GM15510 (cell line): ENCODE measurements at regions not wholly inside any gene's neighbourhood (a gene's known extent, or its start where the extent isn't known, plus 50 kb on each side); places are given as distances from the start of the nearest gene placed in this dataset.

Experiments used
- POLR2A ChIP-seq: IDR thresholded peaks from 3 replicates; pipeline ENCODE4 v1.6.1; 2011; ENCODE audit warnings: borderline replicate concordance; ENCODE audit not compliant: insufficient read length; ENCODE audit errors: extremely low read depth

DNA sequence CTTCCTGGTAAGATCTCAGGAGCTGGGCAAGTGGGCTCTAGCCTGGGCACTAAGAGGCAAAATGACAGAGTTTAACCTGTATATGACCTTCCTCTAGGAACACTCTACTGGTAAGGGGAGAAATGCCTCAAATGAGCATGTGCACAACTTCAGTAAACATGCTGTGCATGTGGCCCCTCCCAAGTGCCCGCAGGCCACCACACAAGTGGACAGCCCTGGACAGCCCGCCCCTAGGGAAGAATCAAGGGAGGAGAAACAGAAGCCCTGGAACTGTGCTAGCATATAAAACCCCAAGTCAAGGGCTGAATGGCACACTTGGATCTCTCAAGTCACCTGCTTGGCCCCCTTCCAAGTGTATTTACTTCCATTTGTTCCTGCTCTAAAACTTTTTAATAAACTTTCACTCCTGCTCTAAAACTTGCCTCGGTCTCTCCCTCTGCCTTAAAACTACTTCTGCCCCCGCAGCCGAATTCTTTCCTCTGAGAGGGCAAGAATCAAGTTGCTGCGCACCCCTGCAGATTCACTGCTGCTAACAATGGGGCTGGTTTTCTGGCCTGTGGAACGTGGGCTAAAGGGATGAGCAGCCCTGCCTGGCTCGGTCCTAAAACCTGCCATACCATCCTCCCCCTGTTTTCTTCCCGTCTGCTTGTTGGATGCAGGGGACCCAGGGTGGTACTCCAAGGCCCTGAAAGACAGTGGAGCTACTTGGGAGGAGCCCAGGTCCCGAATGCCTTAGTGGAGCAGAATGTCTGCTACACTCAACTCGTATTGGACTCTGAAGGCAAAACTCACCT, 93.5 kb downstream of the IER5 start:
- no peak for TF ChIP-seq POLR2A

DNA sequence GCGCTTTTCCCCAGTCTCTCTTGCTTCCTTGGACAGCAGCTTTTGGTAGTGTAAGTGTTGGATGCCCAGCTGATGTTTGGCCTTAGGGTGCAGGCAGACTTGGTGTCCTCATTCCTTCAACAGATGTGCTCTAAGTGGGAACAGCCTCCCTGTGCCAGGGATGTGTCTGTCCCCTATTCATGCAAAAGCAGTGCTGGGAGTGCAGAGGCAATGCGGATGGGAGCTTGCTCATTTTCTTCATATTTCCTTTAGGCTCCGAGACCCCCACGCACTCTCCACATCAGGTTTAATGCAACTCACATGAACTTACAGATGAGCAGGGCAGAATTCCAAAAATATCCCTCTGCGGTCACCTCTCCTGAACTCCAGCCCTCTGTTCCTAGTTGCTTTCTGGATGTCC, 96.1 kb downstream of the IER5 start:
- no peak for TF ChIP-seq POLR2A

DNA sequence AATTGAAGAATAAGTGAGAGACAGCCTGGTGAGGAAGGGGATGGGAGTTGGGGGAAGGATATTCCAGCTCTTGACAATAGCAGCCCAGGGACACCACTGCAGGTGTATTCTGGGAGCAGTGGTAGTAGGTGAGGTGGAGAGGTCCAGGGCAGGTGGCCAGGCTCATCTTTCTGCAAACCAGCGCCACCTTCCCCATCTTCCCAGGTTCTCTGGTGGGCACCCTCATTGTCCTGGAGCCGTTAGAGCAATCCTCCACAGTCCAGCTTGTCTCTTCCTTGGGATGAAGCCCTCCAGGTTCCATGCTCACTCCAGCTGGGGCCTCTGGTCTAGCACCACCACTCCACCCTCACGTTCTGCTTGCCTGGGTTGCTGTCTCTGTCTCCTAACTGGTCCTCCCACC, 97.0 kb downstream of the IER5 start:
- no peak for TF ChIP-seq POLR2A

DNA sequence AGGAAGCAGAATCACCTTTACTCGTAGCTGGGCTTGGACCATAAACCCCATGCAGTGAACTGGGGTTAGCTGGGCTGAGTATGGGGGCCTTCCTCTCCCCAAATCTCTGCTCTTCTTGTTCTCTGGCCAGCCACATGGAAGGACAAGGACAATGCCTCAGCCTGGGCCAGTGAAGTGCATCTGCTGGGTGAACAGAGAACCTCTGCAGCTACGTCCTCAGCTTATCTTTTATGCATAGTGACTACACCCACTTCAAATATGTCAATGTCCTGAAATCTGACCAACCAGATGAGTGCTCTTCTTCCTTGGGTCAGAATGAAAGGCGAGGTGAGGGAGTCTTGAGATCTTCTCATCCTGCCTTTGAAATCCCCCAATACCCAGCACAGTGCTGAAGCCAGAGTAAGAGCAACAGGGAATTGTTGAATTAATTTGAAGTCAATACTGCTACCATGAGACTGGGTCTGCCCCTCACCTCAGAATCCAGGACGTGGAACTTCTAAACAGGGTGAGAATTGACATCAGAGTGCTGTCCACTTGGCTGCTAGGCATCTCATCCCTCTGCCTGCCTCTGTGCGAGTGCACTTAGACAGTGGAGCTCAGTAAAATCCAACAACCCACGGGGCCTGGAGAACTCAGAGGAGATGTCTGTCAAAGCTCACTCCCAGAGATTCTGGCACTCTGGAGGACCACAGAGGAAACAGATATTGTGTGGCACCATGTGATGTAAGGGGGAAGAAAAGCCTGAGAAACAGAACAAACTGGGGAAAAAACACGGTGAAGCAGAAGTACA, 99.0 kb downstream of the IER5 start:
- TF ChIP-seq POLR2A = no peak

DNA sequence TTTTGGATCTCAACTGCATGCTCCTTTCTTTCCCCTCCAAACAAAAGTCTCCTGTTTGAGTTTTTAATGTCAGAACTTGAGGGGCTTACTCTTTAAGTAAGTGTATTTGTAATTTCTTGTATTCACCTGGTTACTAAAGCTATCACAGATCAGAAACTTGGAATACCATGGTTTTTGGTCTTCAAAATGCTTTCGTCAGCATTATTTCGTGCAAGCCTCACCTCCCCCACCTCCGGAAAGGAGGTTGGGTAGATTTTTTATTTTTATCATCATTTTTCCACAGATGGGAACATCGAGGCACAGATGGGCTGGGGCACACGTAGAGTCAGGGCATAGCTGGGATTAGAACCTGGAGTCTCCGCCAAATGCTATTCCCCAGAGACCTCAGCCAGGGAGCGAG, 100.7 kb downstream of the IER5 start:
- TF ChIP-seq POLR2A = no peak

DNA sequence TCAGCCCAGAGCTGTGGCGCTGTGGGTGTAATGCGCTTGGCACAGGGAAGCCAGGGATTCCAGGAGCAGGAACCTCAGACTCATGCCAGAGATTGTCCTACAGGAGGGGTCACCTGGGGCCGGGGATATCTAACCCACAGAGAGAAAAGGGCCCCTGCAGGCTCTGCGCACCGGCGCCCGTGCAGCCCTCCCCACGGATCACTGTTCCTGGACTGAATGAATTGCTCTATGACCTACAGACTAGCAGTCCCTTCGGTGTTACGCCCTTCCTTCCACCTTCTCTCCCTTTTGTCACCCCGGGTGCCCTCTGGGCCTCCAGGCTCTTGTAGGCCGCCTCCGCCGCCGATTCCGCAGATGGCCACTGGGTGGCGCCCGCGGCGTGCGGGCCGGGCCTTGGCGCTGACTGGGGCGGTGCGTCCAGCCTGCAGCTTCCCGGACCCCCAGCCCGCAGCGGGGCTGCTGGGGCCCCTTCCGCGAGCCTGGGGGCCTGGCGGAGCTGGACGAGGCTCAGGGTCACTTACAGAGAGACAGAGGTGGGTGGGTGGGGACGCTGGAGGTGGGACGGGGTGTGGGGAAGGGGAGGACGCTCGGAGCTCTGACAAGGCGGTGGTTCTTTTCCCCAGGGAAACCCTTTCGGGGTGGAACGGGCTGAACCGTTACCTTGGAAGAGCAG, 101.3 kb downstream of the IER5 start:
- TF ChIP-seq POLR2A = no peak

DNA sequence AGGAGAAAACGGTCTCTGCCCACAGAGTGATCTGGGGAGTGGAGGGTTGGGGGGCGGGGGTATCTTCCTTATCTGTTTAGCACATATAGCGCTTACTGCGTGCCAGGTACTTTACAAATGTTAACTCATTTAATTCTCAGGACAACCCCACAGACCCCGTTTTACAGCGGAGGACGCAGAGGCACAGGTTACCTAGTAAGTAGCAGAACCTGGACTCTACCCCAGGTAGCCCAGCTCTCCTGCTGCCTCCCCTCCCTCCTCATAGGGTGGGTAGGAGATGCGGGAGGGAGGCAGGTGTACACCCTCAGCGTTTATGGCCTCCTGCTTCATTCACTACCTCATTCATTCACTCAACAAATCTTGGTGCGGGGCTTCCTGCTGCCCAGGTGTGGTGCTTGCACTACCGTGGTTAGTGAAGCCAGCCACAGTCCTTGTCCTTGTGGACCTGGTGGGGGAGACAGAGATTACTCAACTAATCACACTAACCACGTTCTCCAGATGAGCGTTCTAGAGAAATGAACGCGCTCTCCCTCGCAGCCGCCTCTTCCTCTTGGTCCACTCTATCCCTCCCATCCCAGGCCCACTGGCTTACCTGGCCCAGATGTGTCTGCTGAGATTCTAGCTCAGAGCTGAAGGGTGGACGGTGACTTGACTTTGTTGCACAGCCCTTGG, 102.0 kb downstream of the IER5 start:
- no peak for TF ChIP-seq POLR2A

DNA sequence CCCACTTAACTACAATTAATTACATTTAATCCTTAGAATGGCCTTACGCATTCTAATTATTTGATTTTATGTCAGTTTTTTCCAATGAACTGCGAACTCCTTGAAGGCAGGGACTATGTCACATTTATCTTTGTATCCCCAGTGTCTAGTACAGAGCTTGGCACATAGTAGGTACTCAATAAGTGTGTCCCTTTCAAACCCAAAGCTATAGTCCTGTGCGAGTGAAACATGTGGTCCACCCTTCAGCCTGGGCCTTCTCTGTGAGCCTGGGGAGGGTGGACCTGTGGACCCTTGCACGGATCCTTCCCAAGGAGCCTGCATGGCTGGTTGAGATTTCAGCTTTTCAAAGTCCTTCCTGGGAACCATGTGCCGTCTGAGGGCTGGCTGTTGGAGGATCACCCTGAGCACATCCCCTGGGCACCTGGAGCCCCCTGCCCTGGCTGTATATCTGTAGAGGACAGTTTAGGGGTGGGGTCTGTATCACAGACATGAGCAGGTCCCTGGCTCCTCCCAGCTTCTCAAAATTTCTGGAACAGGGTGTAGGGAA, 103.1 kb downstream of the IER5 start:
- TF ChIP-seq POLR2A = no peak

DNA sequence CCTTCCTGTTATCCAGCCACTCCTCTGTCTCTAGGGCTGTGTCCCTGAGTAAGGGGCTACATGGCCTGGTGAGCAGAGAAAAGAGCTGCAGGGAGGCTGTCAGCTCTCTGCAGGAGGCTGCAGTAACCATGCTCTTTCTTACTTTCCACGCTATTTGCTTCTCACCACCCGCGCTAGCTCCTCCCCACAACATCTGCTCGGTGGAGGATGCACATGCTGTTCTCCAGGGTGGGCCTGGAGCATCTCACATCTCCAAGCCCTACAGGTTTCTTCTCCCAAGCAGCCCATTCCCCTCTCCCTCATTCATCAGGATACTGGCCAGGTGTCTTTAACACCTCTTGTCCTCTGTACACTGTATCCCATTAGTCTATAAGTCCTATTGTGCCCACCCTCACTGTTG, 103.8 kb downstream of the IER5 start:
- no peak for TF ChIP-seq POLR2A

DNA sequence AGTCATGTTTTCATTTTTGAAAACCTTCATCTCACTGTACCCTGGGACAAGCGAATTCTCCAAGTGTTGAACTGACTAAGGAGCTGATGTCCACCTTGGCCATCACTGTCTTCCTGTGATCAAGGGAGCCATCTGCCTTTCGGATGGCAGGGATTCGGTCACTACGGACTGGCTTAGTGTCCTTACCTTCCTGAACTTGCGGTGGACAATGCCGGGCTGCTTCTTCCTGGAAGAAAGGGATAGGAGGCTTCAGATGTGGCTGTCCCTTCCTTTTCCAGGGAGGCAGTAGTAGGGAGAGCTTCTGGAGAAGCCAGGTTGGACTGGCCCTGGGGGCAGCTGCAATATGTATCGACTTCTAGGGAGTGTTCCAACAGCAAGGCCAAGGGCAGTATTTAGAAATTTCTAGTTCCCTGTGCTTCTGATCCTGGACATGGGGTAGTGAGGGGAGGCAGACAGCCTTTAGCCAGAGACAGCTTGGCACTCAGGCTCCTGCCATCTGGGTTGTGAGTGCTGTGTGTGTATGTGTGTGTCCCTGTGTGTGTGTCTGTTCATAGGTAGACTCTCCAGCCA, 114.6 kb downstream of the IER5 start:
- no peak for TF ChIP-seq POLR2A

DNA sequence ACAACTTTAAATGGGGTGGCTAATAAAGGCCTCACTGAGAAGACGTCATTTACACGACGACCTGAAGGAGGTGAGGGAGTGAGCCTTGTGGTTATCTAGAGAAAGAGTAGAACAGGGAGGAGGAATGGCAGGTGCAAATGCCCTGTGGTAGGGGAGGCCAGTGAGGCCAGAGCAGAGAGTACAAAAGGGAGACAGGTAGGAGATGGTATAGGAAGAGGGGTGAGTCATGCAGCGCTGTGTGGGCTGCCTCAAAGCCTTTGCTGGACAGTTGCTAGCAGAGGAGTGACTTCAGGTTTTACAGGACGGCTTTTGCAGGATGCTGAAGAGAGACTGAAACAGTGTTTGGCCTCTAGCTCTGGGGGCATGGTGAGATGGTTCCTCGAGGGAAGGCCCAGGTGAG, 116.0 kb downstream of the IER5 start:
- no peak for TF ChIP-seq POLR2A

DNA sequence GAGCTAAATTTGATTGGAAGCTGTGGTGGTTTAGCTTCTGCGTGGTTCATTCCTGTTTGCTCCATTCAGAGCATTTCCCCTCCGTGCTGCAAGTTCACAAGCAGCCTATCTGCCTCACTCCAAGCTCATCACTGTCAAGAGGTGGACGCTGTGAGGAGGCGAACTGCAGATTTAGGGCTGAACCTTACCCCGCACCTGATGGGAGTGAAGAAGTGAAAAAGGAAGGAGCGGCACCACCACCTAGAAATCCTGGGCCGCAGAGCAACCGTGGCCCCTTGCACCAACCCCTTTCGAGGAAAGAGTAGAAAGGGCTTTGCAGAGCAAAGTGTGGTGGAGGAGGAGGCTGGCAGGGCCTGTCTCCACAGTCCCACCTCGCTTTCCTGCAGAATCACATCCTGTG, 117.4 kb downstream of the IER5 start:
- no peak for TF ChIP-seq POLR2A

DNA sequence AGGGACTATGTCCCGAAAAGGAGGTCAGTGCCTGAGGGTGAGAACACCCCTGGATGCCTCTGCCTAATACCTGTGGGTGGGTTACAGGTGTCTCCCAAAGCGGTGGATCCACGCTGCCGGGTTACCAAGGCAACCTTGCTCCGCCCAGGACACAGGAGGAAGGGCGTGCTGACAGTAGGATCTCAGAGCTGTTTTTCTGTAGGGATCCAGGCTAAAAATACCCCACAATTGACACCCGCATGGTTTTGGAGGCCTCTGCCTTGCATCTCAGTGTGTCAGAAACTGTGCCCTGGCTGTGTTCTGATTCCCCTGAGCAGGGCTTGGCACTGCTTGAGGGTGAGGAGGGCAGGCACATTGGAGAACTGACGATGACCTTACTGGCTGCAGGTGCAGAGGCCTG, 118.0 kb downstream of the IER5 start:
- TF ChIP-seq POLR2A = no peak

DNA sequence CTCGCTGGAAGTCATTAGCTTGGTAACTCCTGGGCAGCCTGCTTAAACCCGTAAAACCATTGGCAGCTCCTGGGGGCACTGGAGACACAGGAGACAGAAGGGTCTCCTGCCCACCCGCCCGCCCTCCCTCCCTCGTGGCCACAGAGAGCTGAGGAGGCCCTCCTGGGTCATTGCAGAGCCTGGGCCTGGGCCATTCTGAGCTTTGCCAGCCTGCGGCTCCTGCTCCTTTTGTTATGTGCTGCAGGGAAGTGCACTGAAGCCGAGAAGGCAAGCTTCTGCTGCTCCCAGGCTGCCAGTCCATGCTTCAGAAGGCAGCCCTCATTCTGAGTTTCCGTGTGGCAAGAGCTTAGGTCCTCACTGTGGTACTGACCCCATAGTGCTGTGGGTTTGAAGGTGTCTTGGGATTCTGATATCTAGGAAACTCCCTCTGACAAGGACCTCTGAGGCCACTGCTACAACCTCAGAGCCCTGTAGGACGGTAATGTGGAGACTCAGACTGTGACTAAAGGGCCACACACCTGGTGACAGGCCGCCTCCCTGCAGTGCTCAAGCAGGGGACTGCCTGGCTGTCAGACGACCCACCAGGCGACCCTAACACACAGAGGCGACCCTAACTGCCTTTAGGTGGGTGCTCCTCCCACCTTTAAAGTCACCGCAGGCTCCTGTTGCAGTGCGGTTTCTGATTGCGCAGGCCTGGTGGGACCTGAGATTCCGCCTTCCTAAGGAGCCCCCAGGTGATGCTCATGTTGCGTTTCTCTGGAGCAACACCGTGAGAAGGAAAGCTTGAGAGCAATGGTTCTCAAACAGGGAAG, 118.7 kb downstream of the IER5 start:
- no peak for TF ChIP-seq POLR2A

DNA sequence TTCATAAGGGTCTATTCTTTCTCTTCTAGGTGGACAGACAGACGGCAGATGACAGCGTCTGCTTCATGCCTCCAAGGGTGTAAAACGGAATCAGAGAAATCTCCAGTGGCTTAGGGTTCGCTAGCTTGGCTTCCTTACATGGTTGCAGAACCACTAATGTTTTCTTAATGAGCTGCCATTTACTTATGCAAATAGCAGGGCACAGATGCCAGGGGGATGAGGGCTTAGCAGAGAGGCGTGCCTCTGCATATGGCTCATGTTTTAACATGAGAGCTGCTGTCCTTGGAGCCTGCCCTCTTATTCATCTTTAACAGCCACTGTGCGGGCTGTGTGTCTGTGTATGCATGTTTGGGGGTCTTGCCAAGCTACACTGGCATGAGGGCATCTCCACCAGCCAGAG, 119.6 kb downstream of the IER5 start:
- TF ChIP-seq POLR2A = no peak

DNA sequence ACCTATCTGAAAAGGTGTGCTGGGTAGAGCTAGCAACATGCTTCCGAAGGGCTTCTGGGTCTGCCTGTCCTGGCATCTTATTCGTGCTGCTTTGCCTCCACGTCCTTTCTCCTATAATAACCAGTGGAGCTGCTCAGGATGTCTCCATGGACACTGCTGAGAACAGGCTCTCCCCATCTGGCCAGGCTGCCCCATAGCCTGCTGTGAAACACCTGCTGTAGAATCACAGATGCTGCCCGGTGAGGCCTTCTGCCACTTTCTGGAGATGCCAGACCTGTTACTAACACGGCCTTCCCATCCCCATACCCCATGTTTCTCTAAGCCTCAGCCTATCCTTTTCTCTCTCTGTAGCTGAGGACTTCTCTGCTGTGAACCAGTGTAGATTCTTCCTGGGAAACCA, 120.5 kb downstream of the IER5 start:
- TF ChIP-seq POLR2A = no peak
